PC-9 (cell line): ENCODE measurements at regions not wholly inside any gene's neighbourhood (a gene's known extent, or its start where the extent isn't known, plus 50 kb on each side); places are given as distances from the start of the nearest gene placed in this dataset.

Experiments used
- BruUV-seq: library from RNA; stranded (reverse); fragments of 400-500 nt; replicated peaks from 2 replicates; lab custom pipeline; 2021; lab: Mats Ljungman, UMichigan
- CTCF ChIA-PET: fragments of 300-600 bp; sonication (Branson Sonifier 250); formaldehyde crosslinking; loops from one replicate; lab custom pipeline; 2022; ENCODE audit warnings: antibody characterized with exemption; lab: Charles Lee
- POLR2A ChIA-PET: fragments of 300-600 bp; sonication (Branson Sonifier 250); formaldehyde crosslinking; loops from one replicate; lab custom pipeline; 2022; ENCODE audit warnings: antibody characterized with exemption; ENCODE audit not compliant: unreplicated experiment; lab: Charles Lee
- DNase-seq, 2 experiments: peaks; one replicate each; pipeline versions ENCODE4 v3.0.0 to v3.0.0-alpha.2; 2015 to 2022; ENCODE audit warnings: mixed read lengths in 1 of 2
- H2AFZ ChIP-seq: fragments of 200-600 bp; sonication (generic); 2 replicates; pipeline ENCODE4 v1.8.1; 2017; ENCODE audit warnings: antibody characterized with exemption
- H3F3A ChIP-seq: fragments of 200-600 bp; sonication (generic); 2 replicates; pipeline ENCODE4 v1.8.1; 2017; ENCODE audit warnings: antibody characterized with exemption, mild to moderate bottlenecking, low read depth; ENCODE audit not compliant: insufficient read depth
- H3K27ac ChIP-seq: fragments of 200-600 bp; sonication (generic); 2 replicates; pipeline ENCODE4 v1.6.1; 2016; ENCODE audit warnings: mixed run types
- H3K27me3 ChIP-seq: fragments of 200-600 bp; sonication (generic); 2 replicates; pipeline ENCODE4 v1.6.1; 2016; ENCODE audit warnings: low read depth, mixed run types; ENCODE audit not compliant: insufficient read depth
- H3K36me3 ChIP-seq: fragments of 200-600 bp; sonication (generic); 2 replicates; pipeline ENCODE4 v1.6.1; 2016; ENCODE audit warnings: low read depth, mixed run types
- H3K4me1 ChIP-seq: fragments of 200-600 bp; sonication (generic); replicated peaks from 2 replicates; pipeline ENCODE4 v1.6.1; 2016; ENCODE audit warnings: mixed run types; ENCODE audit not compliant: insufficient read depth
- H3K4me2 ChIP-seq: fragments of 200-600 bp; sonication (generic); 2 replicates; pipeline ENCODE4 v1.6.1; 2017; ENCODE audit warnings: mixed run types
- H3K4me3 ChIP-seq: fragments of 200-600 bp; sonication (generic); 2 replicates; pipeline ENCODE4 v1.6.1; 2016; ENCODE audit warnings: mixed run types
- H3K79me2 ChIP-seq: fragments of 200-600 bp; sonication (generic); 2 replicates; pipeline ENCODE4 v1.6.1; 2017; ENCODE audit warnings: low read depth, mixed run types
- H3K9me2 ChIP-seq: fragments of 200-600 bp; sonication (generic); 2 replicates; pipeline ENCODE4 v1.8.1; 2017; ENCODE audit warnings: mild to moderate bottlenecking; ENCODE audit not compliant: insufficient read depth
- H3K9me3 ChIP-seq: fragments of 200-600 bp; sonication (generic); 2 replicates; pipeline ENCODE4 v1.8.1; 2016; ENCODE audit warnings: low read depth; ENCODE audit not compliant: insufficient read depth
- H4K20me1 ChIP-seq: fragments of 200-600 bp; sonication (generic); 2 replicates; pipeline ENCODE4 v1.8.1; 2017; ENCODE audit not compliant: insufficient read depth
- EZH2 ChIP-seq: fragments of 200-600 bp; sonication (generic); IDR thresholded peaks from 2 replicates; pipeline ENCODE4 v1.8.0; 2017; ENCODE audit warnings: antibody characterized with exemption, low read depth
- intact Hi-C: fragments of 100-400 bp; cut with micrococcal nuclease; formaldehyde crosslinking; loops from one replicate; pipeline ENCODE4 v1.10.0; 2022; ENCODE audit not compliant: unreplicated experiment
- TF ChIP-seq, protein P1 (sequence below): fragments of 200-600 bp; sonication (generic); conservative IDR thresholded peaks from 2 replicates; pipeline ENCODE4 v1.6.1; 2017; ENCODE audit warnings: mixed run types, antibody characterized with exemption, mild to moderate bottlenecking, moderate library complexity

- H2AFZ ChIP-seq: no peak overlapping the region
- H4K20me1 ChIP-seq: no peaks in the 10 kb centered on the region
- TF ChIP-seq EZH2: no peak
- TF ChIP-seq, protein P1, sequence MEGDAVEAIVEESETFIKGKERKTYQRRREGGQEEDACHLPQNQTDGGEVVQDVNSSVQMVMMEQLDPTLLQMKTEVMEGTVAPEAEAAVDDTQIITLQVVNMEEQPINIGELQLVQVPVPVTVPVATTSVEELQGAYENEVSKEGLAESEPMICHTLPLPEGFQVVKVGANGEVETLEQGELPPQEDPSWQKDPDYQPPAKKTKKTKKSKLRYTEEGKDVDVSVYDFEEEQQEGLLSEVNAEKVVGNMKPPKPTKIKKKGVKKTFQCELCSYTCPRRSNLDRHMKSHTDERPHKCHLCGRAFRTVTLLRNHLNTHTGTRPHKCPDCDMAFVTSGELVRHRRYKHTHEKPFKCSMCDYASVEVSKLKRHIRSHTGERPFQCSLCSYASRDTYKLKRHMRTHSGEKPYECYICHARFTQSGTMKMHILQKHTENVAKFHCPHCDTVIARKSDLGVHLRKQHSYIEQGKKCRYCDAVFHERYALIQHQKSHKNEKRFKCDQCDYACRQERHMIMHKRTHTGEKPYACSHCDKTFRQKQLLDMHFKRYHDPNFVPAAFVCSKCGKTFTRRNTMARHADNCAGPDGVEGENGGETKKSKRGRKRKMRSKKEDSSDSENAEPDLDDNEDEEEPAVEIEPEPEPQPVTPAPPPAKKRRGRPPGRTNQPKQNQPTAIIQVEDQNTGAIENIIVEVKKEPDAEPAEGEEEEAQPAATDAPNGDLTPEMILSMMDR: no peak
- H3K9me3 ChIP-seq: no peaks in the 10 kb centered on the region
- H3K4me1 ChIP-seq: no peaks in the 10 kb centered on the region
- no peak for DNase-seq
- intact Hi-C loops: no loop called here
- H3K27ac ChIP-seq: no peak overlapping the region
- no TSS peak for BruUV-seq
- no peak overlapping the region for H3K4me3 ChIP-seq
- POLR2A ChIA-PET: no interaction called here
- no peaks in the 10 kb centered on the region for H3F3A ChIP-seq
- no peaks in the 10 kb centered on the region for H3K79me2 ChIP-seq
- H3K36me3 ChIP-seq: no peaks in the 10 kb centered on the region
- no peaks in the 10 kb centered on the region for H3K9me2 ChIP-seq
- no peak overlapping the region for H3K4me2 ChIP-seq
- CTCF ChIA-PET: no interaction called here
- H3K27me3 ChIP-seq: peaks cover 5% of the 10 kb centered on the region; the same call in 1 of the 2 replicates
Observed at GRCh38 chr13:23516190-23516589, 54.0 kb upstream of the TNFRSF19 start.

DNA sequence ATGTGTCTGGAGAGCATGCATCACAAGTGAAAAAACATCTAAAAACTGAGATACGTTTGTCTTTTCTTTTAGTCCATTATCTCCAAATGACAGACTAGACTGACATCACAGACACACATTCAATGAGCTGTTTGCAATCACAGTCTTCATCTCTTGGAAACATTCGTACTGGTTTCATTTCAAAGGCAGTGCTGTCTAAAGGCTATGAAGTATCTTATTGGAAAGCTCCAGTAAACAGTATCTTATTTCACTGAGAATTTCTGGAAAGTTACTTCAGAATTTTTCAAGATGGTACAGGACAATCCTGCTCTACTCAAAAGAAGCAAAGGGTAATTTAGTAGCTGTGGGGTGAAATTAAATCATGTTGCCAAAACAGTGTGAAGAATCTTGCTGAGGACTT, 53.5 kb upstream of the TNFRSF19 start:
- TF ChIP-seq, protein P1: no peak
- no peak for TF ChIP-seq EZH2
- H3K4me3 ChIP-seq: no peak overlapping the region
- no peaks in the 10 kb centered on the region for H3F3A ChIP-seq
- no peaks in the 10 kb centered on the region for H4K20me1 ChIP-seq
- H3K27me3 ChIP-seq: peaks cover 5% of the 10 kb centered on the region; the same call in 1 of the 2 replicates
- ChIA-PET POLR2A (no interaction called here), CTCF (no interaction called here)
- H3K4me1 ChIP-seq: no peaks in the 10 kb centered on the region
- H2AFZ ChIP-seq: no peak overlapping the region
- no peak overlapping the region for H3K4me2 ChIP-seq
- no peaks in the 10 kb centered on the region for H3K9me3 ChIP-seq
- no peaks in the 10 kb centered on the region for H3K36me3 ChIP-seq
- BruUV-seq: no TSS peak
- no peak overlapping the region for H3K27ac ChIP-seq
- intact Hi-C loops: no loop called here
- H3K79me2 ChIP-seq: no peaks in the 10 kb centered on the region
- DNase-seq: no peak
- no peaks in the 10 kb centered on the region for H3K9me2 ChIP-seq

- H3K79me2 ChIP-seq: no peaks in the 10 kb centered on the region
- H3F3A ChIP-seq: no peaks in the 10 kb centered on the region
- POLR2A ChIA-PET: no interaction called here
- intact Hi-C loops: no loop called here
- TF ChIP-seq, protein P1: no peak
- TF ChIP-seq EZH2: no peak
- no peaks in the 10 kb centered on the region for H3K9me2 ChIP-seq
- no peak overlapping the region for H3K4me2 ChIP-seq
- DNase-seq: no peak
- no peaks in the 10 kb centered on the region for H3K4me1 ChIP-seq
- H3K9me3 ChIP-seq: no peaks in the 10 kb centered on the region
- peaks cover 5% of the 10 kb centered on the region; the same call in 1 of the 2 replicates for H3K27me3 ChIP-seq
- H2AFZ ChIP-seq: no peak overlapping the region
- BruUV-seq: no TSS peak
- H3K27ac ChIP-seq: no peak overlapping the region
- CTCF ChIA-PET: no interaction called here
- H4K20me1 ChIP-seq: no peaks in the 10 kb centered on the region
- no peaks in the 10 kb centered on the region for H3K36me3 ChIP-seq
- H3K4me3 ChIP-seq: no peak overlapping the region
Observed at GRCh38 chr13:23518231-23518630, 52.0 kb upstream of the TNFRSF19 start.
